ENCODE measurements at regions not wholly inside any gene's neighbourhood (a gene's known extent, or its start where the extent isn't known, plus 50 kb on each side); places are given as distances from the start of the nearest gene placed in this dataset.

GRCh38 chr14:101411779-101412178, 149.5 kb upstream of the DIO3 start:
- TF ChIP-seq FOXP2 (optimal IDR thresholded peaks at IDR 0.05; ENCODE audit: borderline replicate concordance, extremely low read depth, extremely low read length, insufficient read depth) (no peak), POLR2AphosphoS5 (IDR thresholded peaks at IDR 0.05; ENCODE audit: low read depth, low read length) (no peak), SIN3A (IDR thresholded peaks at IDR 0.05; ENCODE audit: borderline replicate concordance, insufficient read depth, low read length) (no peak), TAF1 (IDR thresholded peaks at IDR 0.05; ENCODE audit: borderline replicate concordance, insufficient read depth, low read length) (no peak)
- TF ChIP-seq, protein P1, sequence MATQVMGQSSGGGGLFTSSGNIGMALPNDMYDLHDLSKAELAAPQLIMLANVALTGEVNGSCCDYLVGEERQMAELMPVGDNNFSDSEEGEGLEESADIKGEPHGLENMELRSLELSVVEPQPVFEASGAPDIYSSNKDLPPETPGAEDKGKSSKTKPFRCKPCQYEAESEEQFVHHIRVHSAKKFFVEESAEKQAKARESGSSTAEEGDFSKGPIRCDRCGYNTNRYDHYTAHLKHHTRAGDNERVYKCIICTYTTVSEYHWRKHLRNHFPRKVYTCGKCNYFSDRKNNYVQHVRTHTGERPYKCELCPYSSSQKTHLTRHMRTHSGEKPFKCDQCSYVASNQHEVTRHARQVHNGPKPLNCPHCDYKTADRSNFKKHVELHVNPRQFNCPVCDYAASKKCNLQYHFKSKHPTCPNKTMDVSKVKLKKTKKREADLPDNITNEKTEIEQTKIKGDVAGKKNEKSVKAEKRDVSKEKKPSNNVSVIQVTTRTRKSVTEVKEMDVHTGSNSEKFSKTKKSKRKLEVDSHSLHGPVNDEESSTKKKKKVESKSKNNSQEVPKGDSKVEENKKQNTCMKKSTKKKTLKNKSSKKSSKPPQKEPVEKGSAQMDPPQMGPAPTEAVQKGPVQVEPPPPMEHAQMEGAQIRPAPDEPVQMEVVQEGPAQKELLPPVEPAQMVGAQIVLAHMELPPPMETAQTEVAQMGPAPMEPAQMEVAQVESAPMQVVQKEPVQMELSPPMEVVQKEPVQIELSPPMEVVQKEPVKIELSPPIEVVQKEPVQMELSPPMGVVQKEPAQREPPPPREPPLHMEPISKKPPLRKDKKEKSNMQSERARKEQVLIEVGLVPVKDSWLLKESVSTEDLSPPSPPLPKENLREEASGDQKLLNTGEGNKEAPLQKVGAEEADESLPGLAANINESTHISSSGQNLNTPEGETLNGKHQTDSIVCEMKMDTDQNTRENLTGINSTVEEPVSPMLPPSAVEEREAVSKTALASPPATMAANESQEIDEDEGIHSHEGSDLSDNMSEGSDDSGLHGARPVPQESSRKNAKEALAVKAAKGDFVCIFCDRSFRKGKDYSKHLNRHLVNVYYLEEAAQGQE (IDR thresholded peaks at IDR 0.05; ENCODE audit: insufficient read depth in 1 of 2, low read depth in 2 of 2, low read length in 2 of 2) = no peak

DNA sequence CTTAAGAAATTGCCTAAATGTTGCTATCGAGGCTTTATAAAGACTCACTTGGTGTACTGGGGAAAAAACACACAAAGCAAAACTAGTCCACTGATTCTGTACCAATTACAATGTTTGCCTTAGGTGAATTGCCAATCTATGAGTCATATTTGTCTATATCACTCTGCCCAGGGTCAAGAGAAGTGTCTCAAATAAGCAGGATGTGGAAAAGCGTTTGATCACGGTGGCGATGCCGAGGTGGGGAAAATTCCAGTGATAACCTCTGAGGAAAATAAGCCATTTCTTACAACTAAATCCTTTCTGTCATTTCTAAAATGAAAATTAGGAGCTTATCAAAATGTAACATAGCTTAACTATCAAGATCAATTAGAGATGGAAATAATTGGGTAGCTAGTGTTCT, 148.6 kb upstream of the DIO3 start:
- TF ChIP-seq SIN3A (IDR thresholded peaks at IDR 0.05; ENCODE audit: borderline replicate concordance, insufficient read depth, low read length) = no peak
- TF ChIP-seq TAF1 (IDR thresholded peaks at IDR 0.05; ENCODE audit: borderline replicate concordance, insufficient read depth, low read length) = no peak
- TF ChIP-seq, protein P1 (IDR thresholded peaks at IDR 0.05; ENCODE audit: insufficient read depth in 1 of 2, low read depth in 2 of 2, low read length in 2 of 2) = no peak
- TF ChIP-seq FOXP2 (optimal IDR thresholded peaks at IDR 0.05; ENCODE audit: borderline replicate concordance, extremely low read depth, extremely low read length, insufficient read depth) = no peak
- TF ChIP-seq POLR2AphosphoS5 (IDR thresholded peaks at IDR 0.05; ENCODE audit: low read depth, low read length) = no peak

GRCh38 chr14:101417434-101417833, 143.9 kb upstream of the DIO3 start:
- TF ChIP-seq SIN3A (IDR thresholded peaks at IDR 0.05; ENCODE audit: borderline replicate concordance, insufficient read depth, low read length) (no peak), TAF1 (IDR thresholded peaks at IDR 0.05; ENCODE audit: borderline replicate concordance, insufficient read depth, low read length) (no peak), FOXP2 (optimal IDR thresholded peaks at IDR 0.05; ENCODE audit: borderline replicate concordance, extremely low read depth, extremely low read length, insufficient read depth) (no peak), POLR2AphosphoS5 (IDR thresholded peaks at IDR 0.05; ENCODE audit: low read depth, low read length) (no peak)
- TF ChIP-seq, protein P1 (IDR thresholded peaks at IDR 0.05; ENCODE audit: insufficient read depth in 1 of 2, low read depth in 2 of 2, low read length in 2 of 2) = no peak

GRCh38 chr14:101418601-101419000, 142.7 kb upstream of the DIO3 start:
- TF ChIP-seq, protein P1 (IDR thresholded peaks at IDR 0.05; ENCODE audit: insufficient read depth in 1 of 2, low read depth in 2 of 2, low read length in 2 of 2) = no peak
- no peak for TF ChIP-seq TAF1 (IDR thresholded peaks at IDR 0.05; ENCODE audit: borderline replicate concordance, insufficient read depth, low read length)
- no peak for TF ChIP-seq POLR2AphosphoS5 (IDR thresholded peaks at IDR 0.05; ENCODE audit: low read depth, low read length)
- TF ChIP-seq SIN3A (IDR thresholded peaks at IDR 0.05; ENCODE audit: borderline replicate concordance, insufficient read depth, low read length) = no peak
- no peak for TF ChIP-seq FOXP2 (optimal IDR thresholded peaks at IDR 0.05; ENCODE audit: borderline replicate concordance, extremely low read depth, extremely low read length, insufficient read depth)

- no peak for TF ChIP-seq TAF1 (IDR thresholded peaks at IDR 0.05; ENCODE audit: borderline replicate concordance, insufficient read depth, low read length)
- no peak for TF ChIP-seq POLR2AphosphoS5 (IDR thresholded peaks at IDR 0.05; ENCODE audit: low read depth, low read length)
- TF ChIP-seq SIN3A (IDR thresholded peaks at IDR 0.05; ENCODE audit: borderline replicate concordance, insufficient read depth, low read length) = no peak
- TF ChIP-seq, protein P1 (IDR thresholded peaks at IDR 0.05; ENCODE audit: insufficient read depth in 1 of 2, low read depth in 2 of 2, low read length in 2 of 2) = no peak
- no peak for TF ChIP-seq FOXP2 (optimal IDR thresholded peaks at IDR 0.05; ENCODE audit: borderline replicate concordance, extremely low read depth, extremely low read length, insufficient read depth)
These were observed 134.8 kb upstream of the DIO3 start for GRCh38 chr14:101426466-101426865.

Data from PFSK-1 (cell line).